ENCODE measurements at regions not wholly inside any gene's neighbourhood (a gene's known extent, or its start where the extent isn't known, plus 50 kb on each side); places are given as distances from the start of the nearest gene placed in this dataset.
"Not testable (repeated sequence)": the region's sequence is repeated elsewhere in the genome, so short reads cannot be mapped to it uniquely, and the experiment has no call there.

GRCh38 chr2:67612576-67613042 is 215.5 kb downstream of the ETAA1 start:
- no peak overlapping the region for H3K4me3 ChIP-seq (replicated peaks; ENCODE audit: low read depth, low read length)
- no peak for DNase-seq (ENCODE audit: extremely low read depth, low read depth)
- TF ChIP-seq CTCF (IDR thresholded peaks at IDR 0.05; ENCODE audit: low read depth, low read length, missing control alignments), result no peak

DNA sequence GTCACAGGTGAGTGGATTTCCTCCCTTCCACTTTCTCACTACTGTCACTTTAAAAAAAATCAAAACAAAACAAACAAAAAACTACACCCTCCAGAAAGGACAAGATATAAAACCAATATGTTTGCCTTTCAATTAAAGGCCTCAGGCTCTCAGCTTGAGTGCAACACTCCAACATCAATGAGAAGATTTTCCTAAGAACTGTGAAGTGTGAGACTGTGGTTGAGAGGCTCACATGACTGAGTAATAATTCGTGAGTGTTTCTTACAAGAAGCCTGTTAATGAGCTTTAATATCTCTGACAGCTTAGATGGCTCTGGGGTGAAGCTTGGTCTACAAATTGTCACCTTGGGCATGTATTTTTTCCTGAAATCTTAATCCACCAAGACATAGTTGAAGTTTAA is 216.1 kb downstream of the ETAA1 start:
- DNase-seq (ENCODE audit: extremely low read depth, low read depth), result no peak
- no peak overlapping the region for H3K4me3 ChIP-seq (replicated peaks; ENCODE audit: low read depth, low read length)
- TF ChIP-seq CTCF (IDR thresholded peaks at IDR 0.05; ENCODE audit: low read depth, low read length, missing control alignments), result no peak

DNA sequence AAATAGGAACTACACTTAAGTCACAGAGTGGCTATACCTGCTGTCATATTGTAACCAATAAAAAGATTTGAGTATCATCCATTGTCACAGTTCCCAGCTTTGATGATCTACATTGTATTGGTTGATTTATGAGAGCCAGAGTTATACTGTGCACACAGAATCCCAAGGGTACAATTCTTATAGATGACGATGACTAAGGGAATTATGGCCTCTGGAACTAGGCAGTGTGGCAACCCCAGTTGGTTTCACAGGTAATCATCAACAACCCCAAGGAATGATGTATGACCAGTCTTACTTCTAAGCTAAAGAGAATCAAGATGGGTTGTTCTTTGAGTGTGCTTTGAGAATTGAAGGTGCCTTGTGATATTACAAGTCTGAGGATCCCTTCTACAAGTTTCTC is 217.3 kb downstream of the ETAA1 start:
- TF ChIP-seq CTCF (IDR thresholded peaks at IDR 0.05; ENCODE audit: low read depth, low read length, missing control alignments), result no peak
- DNase-seq (ENCODE audit: extremely low read depth, low read depth), result no peak
- no peak overlapping the region for H3K4me3 ChIP-seq (replicated peaks; ENCODE audit: low read depth, low read length)

GRCh38 chr2:67616749-67617148 is 219.6 kb downstream of the ETAA1 start:
- peak; percentile 50 for DNase-seq (ENCODE audit: extremely low read depth, low read depth)
- no peak overlapping the region for H3K4me3 ChIP-seq (replicated peaks; ENCODE audit: low read depth, low read length)
- TF ChIP-seq CTCF (IDR thresholded peaks at IDR 0.05; ENCODE audit: low read depth, low read length, missing control alignments), result no peak

DNA sequence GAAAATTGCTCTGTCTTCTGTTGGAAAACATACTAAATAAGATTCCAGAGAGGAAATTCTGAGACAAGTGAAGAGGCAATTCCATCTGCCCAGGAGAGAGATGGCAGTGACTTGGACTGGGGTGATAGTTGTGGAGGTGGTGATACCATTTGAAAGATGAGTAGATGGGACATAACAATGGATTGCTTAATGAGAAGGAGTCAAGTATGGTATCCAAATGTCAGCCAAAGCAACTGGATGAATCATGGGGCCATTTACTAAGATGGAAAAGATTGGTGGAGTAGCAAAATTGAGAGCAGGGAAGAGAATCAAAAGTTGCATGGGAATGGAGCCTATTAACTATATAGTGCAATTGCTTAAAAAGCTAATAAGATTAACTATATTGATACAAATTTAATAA is 222.1 kb downstream of the ETAA1 start:
- no peak for DNase-seq (ENCODE audit: extremely low read depth, low read depth)
- no peak overlapping the region for H3K4me3 ChIP-seq (replicated peaks; ENCODE audit: low read depth, low read length)
- TF ChIP-seq CTCF (IDR thresholded peaks at IDR 0.05; ENCODE audit: low read depth, low read length, missing control alignments), result no peak

DNA sequence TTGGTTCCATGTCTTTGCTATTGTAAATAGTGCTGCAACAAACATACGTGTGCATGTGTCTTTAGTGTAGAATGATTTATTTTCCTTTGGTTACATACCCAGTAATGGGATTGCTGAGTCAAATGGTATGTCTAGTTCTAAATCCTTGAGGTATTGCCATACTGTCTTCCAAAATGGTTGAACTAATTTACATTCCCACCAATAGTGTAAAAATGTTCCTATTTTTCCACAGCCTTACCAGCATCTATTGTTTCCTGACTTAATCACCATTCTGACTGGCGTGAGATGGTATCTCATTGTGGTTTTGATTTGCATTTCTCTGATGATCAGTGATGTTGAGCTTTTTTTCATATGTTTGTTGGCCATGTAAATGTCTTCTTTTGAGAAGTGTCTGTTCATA is 226.6 kb downstream of the ETAA1 start:
- not testable (repeated sequence) for H3K4me3 ChIP-seq (replicated peaks; ENCODE audit: low read depth, low read length); DNase-seq (ENCODE audit: extremely low read depth, low read depth)

- no peak for TF ChIP-seq CTCF (IDR thresholded peaks at IDR 0.05; ENCODE audit: low read depth, low read length, missing control alignments)
- no peak overlapping the region for H3K4me3 ChIP-seq (replicated peaks; ENCODE audit: low read depth, low read length)
- DNase-seq (ENCODE audit: extremely low read depth, low read depth), result no peak
Measured at GRCh38 chr2:67625178-67625577, 228.0 kb downstream of the ETAA1 start.

Data from HFF-Myc (cell line).